ENCODE measurements at regions not wholly inside any gene's neighbourhood (a gene's known extent, or its start where the extent isn't known, plus 50 kb on each side); places are given as distances from the start of the nearest gene placed in this dataset.
A peak's percentile ranks its signal among the peaks of the same experiment; 100 is the strongest.

DNA sequence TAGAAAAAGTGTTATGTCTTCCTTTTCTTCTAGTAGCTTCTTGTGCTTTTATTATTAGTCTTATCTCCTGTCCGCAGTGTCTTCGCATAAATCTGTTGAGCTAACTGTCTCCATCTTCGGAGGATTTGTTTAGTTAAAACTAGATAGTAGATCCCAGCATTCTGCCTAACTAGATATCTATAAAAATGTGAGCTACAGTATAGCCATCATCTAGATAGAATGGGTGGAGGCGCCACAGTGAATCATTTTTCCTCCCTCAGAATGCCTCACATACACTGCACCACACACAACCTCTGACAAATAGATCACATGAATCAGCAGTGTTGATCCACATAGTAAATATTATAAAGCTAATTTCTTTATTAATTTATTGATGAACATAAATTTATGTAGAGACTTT, 220.3 kb upstream of the GAS1 start:
- in situ Hi-C loops (cut with MboI), result no loop called here
- H3K9ac ChIP-seq, result no peak overlapping the region
- no peak overlapping the region for H2AFZ ChIP-seq
- no peaks in the 10 kb centered on the region for H3K79me2 ChIP-seq (ENCODE audit: insufficient read depth)
- H3K27me3 ChIP-seq (replicated peaks; ENCODE audit: insufficient read depth), result no peaks in the 10 kb centered on the region
- WGBS, 2 experiments (ENCODE audit: low coverage in 1 of 2, low lambda C conversion rate in 2 of 2, missing lambda C conversion rate in 2 of 2), result 92 to 96% methylated on average over 4 of the region's 4 CpGs
- no peaks in the 10 kb centered on the region for H4K20me1 ChIP-seq (ENCODE audit: insufficient read depth)
- no peaks in the 10 kb centered on the region for H3F3A ChIP-seq (ENCODE audit: insufficient read depth)
- H3K4me1 ChIP-seq (ENCODE audit: insufficient read depth), result peaks cover 5% of the 10 kb centered on the region; the same call in 1 of the 2 replicates
- TF ChIP-seq EZH2phosphoT487 (IDR thresholded peaks at IDR 0.05; ENCODE audit: insufficient read depth, low read depth) (no peak), EZH2 (IDR thresholded peaks at IDR 0.05; ENCODE audit: insufficient read depth, poor library complexity, severe bottlenecking) (no peak)
- no peak overlapping the region for H3K27ac ChIP-seq
- no peak overlapping the region for H3K4me3 ChIP-seq
- H3K9me2 ChIP-seq (ENCODE audit: insufficient read depth), result no peaks in the 10 kb centered on the region
- no peak overlapping the region for H3K4me2 ChIP-seq (ENCODE audit: unreplicated experiment)
- no peaks in the 10 kb centered on the region for H3K9me3 ChIP-seq (ENCODE audit: low read depth)
- H3K36me3 ChIP-seq (ENCODE audit: low read depth), result no peaks in the 10 kb centered on the region
- DNase-seq, result peak; percentile 52

- Histone ChIP-seq H3K9me3 (ENCODE audit: low read depth) (no peaks in the 10 kb centered on the region), H4K20me1 (ENCODE audit: insufficient read depth) (no peaks in the 10 kb centered on the region), H3K9me2 (ENCODE audit: insufficient read depth) (no peaks in the 10 kb centered on the region), H3K4me2 (ENCODE audit: unreplicated experiment) (no peak overlapping the region), H2AFZ (no peak overlapping the region), H3K4me3 (no peak overlapping the region), H3F3A (ENCODE audit: insufficient read depth) (no peaks in the 10 kb centered on the region), H3K36me3 (ENCODE audit: low read depth) (no peaks in the 10 kb centered on the region), H3K79me2 (ENCODE audit: insufficient read depth) (no peaks in the 10 kb centered on the region), H3K27ac (no peak overlapping the region), H3K27me3 (replicated peaks; ENCODE audit: insufficient read depth) (no peaks in the 10 kb centered on the region), H3K9ac (no peak overlapping the region), H3K4me1 (ENCODE audit: insufficient read depth) (no peaks in the 10 kb centered on the region)
- in situ Hi-C loops (cut with MboI), result no loop called here
- no peak for DNase-seq
- TF ChIP-seq EZH2phosphoT487 (IDR thresholded peaks at IDR 0.05; ENCODE audit: insufficient read depth, low read depth) (no peak), EZH2 (IDR thresholded peaks at IDR 0.05; ENCODE audit: insufficient read depth, poor library complexity, severe bottlenecking) (no peak)
Measured at GRCh38 chr9:87178302-87178701, 231.0 kb upstream of the GAS1 start.

DNA sequence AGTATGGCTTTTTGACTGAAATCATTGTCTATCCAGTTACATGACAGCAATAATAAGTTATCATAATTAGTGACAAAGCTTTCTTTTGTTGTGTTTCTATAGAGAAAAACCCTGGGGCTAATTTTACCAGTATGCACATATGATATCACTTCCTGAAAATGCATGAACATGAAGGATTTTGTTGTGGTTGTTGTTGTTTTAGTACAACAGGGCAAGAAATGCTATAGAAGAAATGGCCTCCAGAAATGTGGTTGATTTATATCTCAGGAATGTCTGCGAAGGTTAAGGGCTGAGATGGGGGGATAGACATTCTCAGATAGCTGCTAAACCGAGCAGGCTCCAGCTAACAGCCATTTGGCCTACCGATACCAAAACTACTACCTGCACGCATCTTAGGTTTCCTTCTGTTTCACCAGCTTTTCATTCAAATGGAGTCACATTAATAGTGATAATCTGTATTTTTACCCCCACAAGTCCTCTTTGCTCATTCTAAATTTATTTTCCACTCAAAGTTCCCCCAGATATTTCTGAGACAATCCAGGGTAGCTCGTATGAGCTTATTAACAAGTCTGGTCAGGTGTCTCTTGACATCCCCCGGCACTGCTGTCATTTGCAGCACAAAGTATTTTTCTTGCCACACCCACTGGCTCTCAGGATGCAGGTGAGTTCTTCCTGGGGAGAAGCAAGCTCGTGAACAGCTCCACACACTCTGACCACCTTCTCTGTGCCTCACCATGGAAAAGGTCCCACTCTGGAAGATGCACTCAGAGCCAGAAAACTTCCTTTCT, 232.4 kb upstream of the GAS1 start:
- Histone ChIP-seq H3K9me2 (ENCODE audit: insufficient read depth) (no peaks in the 10 kb centered on the region), H3K4me2 (ENCODE audit: unreplicated experiment) (no peak overlapping the region), H3K4me3 (no peak overlapping the region), H3K4me1 (ENCODE audit: insufficient read depth) (peaks cover 3% of the 10 kb centered on the region), H4K20me1 (ENCODE audit: insufficient read depth) (no peaks in the 10 kb centered on the region), H3K27me3 (replicated peaks; ENCODE audit: insufficient read depth) (no peaks in the 10 kb centered on the region), H3K9me3 (ENCODE audit: low read depth) (no peaks in the 10 kb centered on the region), H3K79me2 (ENCODE audit: insufficient read depth) (no peaks in the 10 kb centered on the region), H2AFZ (no peak overlapping the region), H3K27ac (no peak overlapping the region), H3K9ac (no peak overlapping the region), H3F3A (ENCODE audit: insufficient read depth) (peaks cover 2% of the 10 kb centered on the region; the same call in 1 of the 2 replicates), H3K36me3 (ENCODE audit: low read depth) (no peaks in the 10 kb centered on the region)
- WGBS, 2 experiments (ENCODE audit: low coverage in 1 of 2, low lambda C conversion rate in 2 of 2, missing lambda C conversion rate in 2 of 2), result 76 to 87% methylated on average over 7 of the region's 7 CpGs
- TF ChIP-seq EZH2 (IDR thresholded peaks at IDR 0.05; ENCODE audit: insufficient read depth, poor library complexity, severe bottlenecking), result no peak
- no peak for TF ChIP-seq EZH2phosphoT487 (IDR thresholded peaks at IDR 0.05; ENCODE audit: insufficient read depth, low read depth)
- in situ Hi-C loops (cut with MboI), result no loop called here
- DNase-seq, result peak; percentile 22

GRCh38 chr9:87180361-87180760, 233.1 kb upstream of the GAS1 start:
- Histone ChIP-seq H3K9me2 (ENCODE audit: insufficient read depth) (no peaks in the 10 kb centered on the region), H3K9me3 (ENCODE audit: low read depth) (no peaks in the 10 kb centered on the region), H3K79me2 (ENCODE audit: insufficient read depth) (no peaks in the 10 kb centered on the region), H3K27me3 (replicated peaks; ENCODE audit: insufficient read depth) (no peaks in the 10 kb centered on the region), H3K4me2 (ENCODE audit: unreplicated experiment) (no peak overlapping the region), H2AFZ (no peak overlapping the region), H3K9ac (no peak overlapping the region), H3K4me3 (no peak overlapping the region), H3K4me1 (ENCODE audit: insufficient read depth) (peaks cover 9% of the 10 kb centered on the region), H3K36me3 (ENCODE audit: low read depth) (no peaks in the 10 kb centered on the region), H4K20me1 (ENCODE audit: insufficient read depth) (no peaks in the 10 kb centered on the region), H3F3A (ENCODE audit: insufficient read depth) (peaks cover 5% of the 10 kb centered on the region; the same call in 1 of the 2 replicates), H3K27ac (no peak overlapping the region)
- TF ChIP-seq EZH2phosphoT487 (IDR thresholded peaks at IDR 0.05; ENCODE audit: insufficient read depth, low read depth), result no peak
- no peak for TF ChIP-seq EZH2 (IDR thresholded peaks at IDR 0.05; ENCODE audit: insufficient read depth, poor library complexity, severe bottlenecking)
- in situ Hi-C loops (cut with MboI), result no loop called here
- no peak for DNase-seq
- 52 to 63% methylated on average over 5 of the region's 5 CpGs for WGBS, 2 experiments (ENCODE audit: low coverage in 1 of 2, low lambda C conversion rate in 2 of 2, missing lambda C conversion rate in 2 of 2)
